HUES48 (cell line): ENCODE measurements at regions not wholly inside any gene's neighbourhood (a gene's known extent, or its start where the extent isn't known, plus 50 kb on each side); places are given as distances from the start of the nearest gene placed in this dataset.

Experiments
- H3K27ac ChIP-seq: one replicate; pipeline ENCODE4 v1.7.0; 2013; ENCODE audit warnings: low read depth, low read length, inconsistent platforms
- H3K27me3 ChIP-seq: 2 replicates; pipeline ENCODE4 v1.6.1; 2013; ENCODE audit warnings: mild to moderate bottlenecking, low read length; ENCODE audit not compliant: control insufficient read depth, insufficient read depth
- H3K36me3 ChIP-seq: 2 replicates; pipeline ENCODE4 v1.6.1; 2013; ENCODE audit warnings: low read length; ENCODE audit not compliant: control insufficient read depth, insufficient read depth
- H3K4me1 ChIP-seq: 2 replicates; pipeline ENCODE4 v1.6.1; 2013; ENCODE audit warnings: mild to moderate bottlenecking, low read length; ENCODE audit not compliant: control insufficient read depth, insufficient read depth
- H3K4me3 ChIP-seq: 2 replicates; pipeline ENCODE4 v1.5.1; 2013; ENCODE audit warnings: mild to moderate bottlenecking, low read depth, low read length
- H3K9ac ChIP-seq: 2 replicates; pipeline ENCODE4 v1.6.1; 2013; ENCODE audit warnings: mild to moderate bottlenecking, low read depth, low read length, moderate library complexity
- H3K9me3 ChIP-seq: 2 replicates; pipeline ENCODE4 v1.6.1; 2013; ENCODE audit warnings: low read length; ENCODE audit not compliant: control insufficient read depth, insufficient read depth

DNA sequence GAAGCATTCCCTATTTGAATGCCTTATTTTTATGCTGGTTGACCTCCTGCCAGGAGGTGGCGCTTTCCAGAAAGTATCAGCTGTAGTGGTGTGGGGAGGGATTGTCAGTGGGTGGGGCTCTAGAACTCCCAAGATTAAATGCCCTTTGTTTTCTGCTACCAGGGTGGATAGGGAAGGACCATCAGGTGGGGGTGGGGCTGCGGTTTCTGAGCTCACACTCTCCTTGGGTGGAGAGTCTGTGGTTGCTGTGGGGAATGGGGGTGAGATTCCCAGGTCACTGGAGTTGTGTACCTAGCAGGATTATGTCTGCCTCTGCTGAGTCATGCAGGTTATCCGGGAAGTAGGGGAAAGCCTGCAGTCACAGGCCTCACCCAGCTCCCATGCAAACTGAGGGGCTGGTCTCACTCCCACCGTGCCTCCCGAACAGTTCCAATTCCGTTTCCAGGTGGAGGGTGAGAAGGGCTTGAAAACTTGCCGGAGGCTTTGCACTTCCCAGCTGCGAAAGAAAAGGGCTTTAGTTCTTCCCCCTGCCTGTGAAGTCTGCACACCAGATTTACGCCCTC, 68.3 kb downstream of the ALG10B start:
- no peak overlapping the region for H3K9ac ChIP-seq
- no peaks in the 10 kb centered on the region for H3K27me3 ChIP-seq
- H3K4me1 ChIP-seq = peaks cover 9% of the 10 kb centered on the region
- H3K27ac ChIP-seq = peak overlapping the region; percentile 88
- H3K9me3 ChIP-seq = peaks cover 5% of the 10 kb centered on the region; the same call in 1 of the 2 replicates
- no peak overlapping the region for H3K4me3 ChIP-seq
- H3K36me3 ChIP-seq = no peaks in the 10 kb centered on the region

GRCh38 chr12:38385486-38385885, 68.9 kb downstream of the ALG10B start:
- H3K4me1 ChIP-seq = peaks cover 9% of the 10 kb centered on the region
- no peak overlapping the region for H3K9ac ChIP-seq
- H3K4me3 ChIP-seq = no peak overlapping the region
- no peaks in the 10 kb centered on the region for H3K36me3 ChIP-seq
- peak overlapping the region; percentile 88 for H3K27ac ChIP-seq
- peaks cover 5% of the 10 kb centered on the region; the same call in 1 of the 2 replicates for H3K9me3 ChIP-seq
- H3K27me3 ChIP-seq = no peaks in the 10 kb centered on the region

- H3K27me3 ChIP-seq = no peaks in the 10 kb centered on the region
- no peaks in the 10 kb centered on the region for H3K36me3 ChIP-seq
- peaks cover 9% of the 10 kb centered on the region for H3K4me1 ChIP-seq
- H3K4me3 ChIP-seq = no peak overlapping the region
- peak overlapping the region; percentile 88 for H3K27ac ChIP-seq
- H3K9me3 ChIP-seq = peaks cover 5% of the 10 kb centered on the region; the same call in 1 of the 2 replicates
- no peak overlapping the region for H3K9ac ChIP-seq
Observed at GRCh38 chr12:38386205-38386985, 69.8 kb downstream of the ALG10B start.

GRCh38 chr12:38389614-38390013, 73.0 kb downstream of the ALG10B start:
- H3K4me3 ChIP-seq = no peak overlapping the region
- no peak overlapping the region for H3K27ac ChIP-seq
- H3K9me3 ChIP-seq = no peaks in the 10 kb centered on the region; the same call in 1 of the 2 replicates
- H3K36me3 ChIP-seq = no peaks in the 10 kb centered on the region
- no peaks in the 10 kb centered on the region for H3K27me3 ChIP-seq
- peaks cover 9% of the 10 kb centered on the region for H3K4me1 ChIP-seq
- H3K9ac ChIP-seq = no peak overlapping the region

DNA sequence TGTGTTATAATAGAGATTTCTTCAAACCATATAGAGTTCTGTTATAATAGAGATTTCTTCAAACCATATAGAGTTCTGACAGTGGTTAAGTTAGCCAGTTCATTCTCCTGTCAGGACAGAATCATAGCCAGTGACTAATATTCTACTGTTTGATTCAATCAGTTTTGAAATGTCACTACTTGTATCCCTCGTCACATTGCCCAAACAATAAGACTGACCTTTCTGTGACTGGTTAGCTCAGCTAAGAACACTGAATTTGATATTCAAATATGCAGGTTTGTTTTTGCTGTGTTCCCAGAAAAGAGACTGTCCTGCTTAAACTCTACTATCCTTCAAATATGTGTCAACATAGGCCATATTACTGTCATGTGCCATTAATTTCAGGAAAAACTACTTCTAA, 74.4 kb downstream of the ALG10B start:
- Histone ChIP-seq H3K9me3 (no peaks in the 10 kb centered on the region; the same call in 1 of the 2 replicates), H3K36me3 (no peaks in the 10 kb centered on the region), H3K27ac (no peak overlapping the region), H3K4me1 (no peaks in the 10 kb centered on the region), H3K27me3 (no peaks in the 10 kb centered on the region), H3K4me3 (no peak overlapping the region), H3K9ac (no peak overlapping the region)

DNA sequence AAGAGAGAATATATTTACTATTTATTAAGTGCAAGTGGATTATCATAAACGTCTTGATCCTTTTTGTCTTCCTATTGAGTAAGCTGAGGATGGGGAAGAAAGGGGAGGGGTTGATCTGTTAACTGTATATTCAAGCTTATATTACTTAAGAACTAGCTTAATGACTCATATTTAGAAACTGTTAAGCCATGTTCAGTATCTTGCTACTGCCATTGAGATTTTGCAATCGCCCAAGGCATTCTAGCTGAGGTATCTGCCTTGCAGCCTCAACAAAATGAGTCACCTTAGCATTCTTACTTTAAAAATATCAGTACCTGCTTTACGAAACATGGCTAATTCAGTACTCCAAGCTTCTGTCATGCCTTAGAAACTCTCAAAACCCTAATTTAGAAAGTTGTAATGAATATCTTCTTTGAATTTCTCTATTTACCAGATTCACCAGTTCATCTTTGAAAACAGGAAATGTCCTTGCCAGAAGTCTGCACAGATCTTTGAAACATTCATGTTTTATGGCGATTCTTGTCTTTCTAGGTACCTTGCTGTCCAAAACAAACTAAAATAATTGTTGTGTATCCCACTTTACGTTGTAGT, 76.1 kb downstream of the ALG10B start:
- H3K9me3 ChIP-seq = no peaks in the 10 kb centered on the region; the same call in 1 of the 2 replicates
- no peak overlapping the region for H3K4me3 ChIP-seq
- H3K27me3 ChIP-seq = no peaks in the 10 kb centered on the region
- H3K27ac ChIP-seq = no peak overlapping the region
- no peaks in the 10 kb centered on the region for H3K36me3 ChIP-seq
- H3K4me1 ChIP-seq = no peaks in the 10 kb centered on the region
- H3K9ac ChIP-seq = no peak overlapping the region

GRCh38 chr12:38399711-38400206, 83.2 kb downstream of the ALG10B start:
- H3K27ac ChIP-seq = no peak overlapping the region
- no peaks in the 10 kb centered on the region for H3K27me3 ChIP-seq
- H3K9me3 ChIP-seq = peaks cover 6% of the 10 kb centered on the region
- no peak overlapping the region for H3K9ac ChIP-seq
- H3K4me1 ChIP-seq = peaks cover 10% of the 10 kb centered on the region; the same call in 1 of the 2 replicates
- no peaks in the 10 kb centered on the region for H3K36me3 ChIP-seq
- H3K4me3 ChIP-seq = no peak overlapping the region

DNA sequence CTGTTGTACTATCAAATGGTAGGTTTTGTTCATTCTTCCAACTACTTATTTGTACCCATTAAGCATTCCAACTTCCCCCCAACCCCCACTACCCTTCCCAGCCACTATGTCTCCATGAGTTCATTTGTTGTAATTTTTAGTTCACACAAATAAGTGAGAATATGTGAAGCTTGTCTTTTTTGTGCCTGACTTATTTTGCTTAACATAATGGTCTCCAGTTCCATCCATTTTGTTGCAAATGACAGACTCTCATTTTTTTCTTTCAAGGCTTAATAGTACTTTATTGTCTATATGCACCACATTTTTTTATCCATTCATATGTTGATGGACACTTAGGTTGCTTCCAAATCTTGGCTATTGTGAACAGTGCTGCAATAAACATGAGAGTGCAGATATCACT, 86.2 kb downstream of the ALG10B start:
- Histone ChIP-seq H3K9ac (no peak overlapping the region), H3K9me3 (peaks cover 11% of the 10 kb centered on the region), H3K27me3 (no peaks in the 10 kb centered on the region), H3K27ac (no peak overlapping the region), H3K4me3 (no peak overlapping the region), H3K36me3 (no peaks in the 10 kb centered on the region), H3K4me1 (peaks cover 10% of the 10 kb centered on the region; the same call in 1 of the 2 replicates)

DNA sequence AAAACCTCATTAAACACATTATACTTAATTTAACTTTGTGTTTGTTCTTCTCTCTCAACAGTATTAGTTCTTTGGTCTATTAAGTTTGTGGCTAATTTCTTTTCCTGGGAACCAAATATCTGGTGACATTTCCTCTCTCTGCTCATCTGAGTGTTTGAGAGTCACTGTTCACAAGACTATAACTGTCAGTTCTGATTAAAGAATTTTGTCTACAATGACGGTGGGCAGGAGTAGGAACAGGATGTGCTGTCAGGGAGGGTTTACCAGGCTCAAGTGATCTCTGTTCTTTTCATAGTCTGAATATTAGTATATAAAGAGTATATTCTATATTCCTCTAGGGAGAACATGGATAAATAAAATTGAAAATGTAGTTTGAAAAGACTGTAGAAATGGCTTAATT, 92.9 kb downstream of the ALG10B start:
- H3K36me3 ChIP-seq = no peaks in the 10 kb centered on the region
- peaks cover 5% of the 10 kb centered on the region for H3K9me3 ChIP-seq
- H3K4me3 ChIP-seq = no peak overlapping the region
- peaks cover 20% of the 10 kb centered on the region for H3K4me1 ChIP-seq
- no peaks in the 10 kb centered on the region for H3K27me3 ChIP-seq
- H3K27ac ChIP-seq = no peak overlapping the region
- H3K9ac ChIP-seq = no peak overlapping the region

- Histone ChIP-seq H3K4me3 (no peak overlapping the region), H3K36me3 (no peaks in the 10 kb centered on the region), H3K27ac (no peak overlapping the region), H3K9me3 (no peaks in the 10 kb centered on the region; the same call in 1 of the 2 replicates), H3K4me1 (peaks cover 20% of the 10 kb centered on the region), H3K27me3 (no peaks in the 10 kb centered on the region), H3K9ac (no peak overlapping the region)
Observed at GRCh38 chr12:38411426-38411825, 94.9 kb downstream of the ALG10B start.

DNA sequence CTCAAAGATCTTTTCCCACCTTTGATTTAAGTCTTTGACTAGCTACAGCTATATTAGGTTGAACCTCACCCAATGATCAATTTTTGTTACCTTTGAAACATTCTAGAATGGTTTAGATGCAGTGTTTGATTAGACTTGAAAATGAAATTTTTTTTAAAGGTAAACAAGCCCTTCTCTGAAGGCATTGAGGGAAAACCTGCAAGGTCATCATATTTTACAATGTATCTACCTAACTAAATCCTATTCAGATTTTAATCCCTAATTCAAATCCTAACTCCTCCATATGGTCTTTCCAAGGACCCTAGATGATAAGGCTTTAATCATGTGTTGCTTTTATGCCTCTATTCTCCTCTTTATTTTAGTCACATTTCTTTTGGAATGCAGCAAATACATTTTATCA, 95.4 kb downstream of the ALG10B start:
- H3K9ac ChIP-seq = no peak overlapping the region
- H3K4me1 ChIP-seq = peaks cover 20% of the 10 kb centered on the region
- H3K9me3 ChIP-seq = no peaks in the 10 kb centered on the region; the same call in 1 of the 2 replicates
- H3K27me3 ChIP-seq = no peaks in the 10 kb centered on the region
- no peak overlapping the region for H3K27ac ChIP-seq
- H3K4me3 ChIP-seq = no peak overlapping the region
- no peaks in the 10 kb centered on the region for H3K36me3 ChIP-seq
